Muscle of leg (tissue), 3 donors: ENCODE measurements at regions not wholly inside any gene's neighbourhood (a gene's known extent, or its start where the extent isn't known, plus 50 kb on each side); places are given as distances from the start of the nearest gene placed in this dataset.
"Not testable (repeated sequence)": the region's sequence is repeated elsewhere in the genome, so short reads cannot be mapped to it uniquely, and the experiment has no call there.

ENCODE experiments used
- DNase-seq: peaks from one replicate; pipeline ENCODE4 v3.0.0; 2013
- H3K27ac ChIP-seq: one replicate; pipeline ENCODE4 v1.5.1; 2013; ENCODE audit warnings: mild to moderate bottlenecking, low read length, control low read depth
- H3K27me3 ChIP-seq: one replicate; pipeline ENCODE4 v1.6.1; 2013; ENCODE audit warnings: low read length; ENCODE audit not compliant: control insufficient read depth, insufficient read depth
- H3K36me3 ChIP-seq: one replicate; pipeline ENCODE4 v1.6.1; 2013; ENCODE audit warnings: low read length; ENCODE audit not compliant: control insufficient read depth, insufficient read depth
- H3K4me1 ChIP-seq: one replicate; pipeline ENCODE4 v1.6.1; 2013; ENCODE audit warnings: low read length; ENCODE audit not compliant: control insufficient read depth, insufficient read depth
- H3K4me3 ChIP-seq: one replicate; pipeline ENCODE4 v1.5.1; 2013; ENCODE audit warnings: low read length, control low read depth
- H3K9me3 ChIP-seq: replicated peaks from 2 replicates; pipeline ENCODE4 v1.6.1; 2013; ENCODE audit warnings: low read depth, low read length; ENCODE audit not compliant: control insufficient read depth
- WGBS: methylation state at CpG from one replicate; pipeline ENCODE4 v1.1.5; 2013; ENCODE audit warnings: missing lambda C conversion rate; ENCODE audit not compliant: insufficient coverage; 5-methylcytosine and 5-hydroxymethylcytosine counted together

DNA sequence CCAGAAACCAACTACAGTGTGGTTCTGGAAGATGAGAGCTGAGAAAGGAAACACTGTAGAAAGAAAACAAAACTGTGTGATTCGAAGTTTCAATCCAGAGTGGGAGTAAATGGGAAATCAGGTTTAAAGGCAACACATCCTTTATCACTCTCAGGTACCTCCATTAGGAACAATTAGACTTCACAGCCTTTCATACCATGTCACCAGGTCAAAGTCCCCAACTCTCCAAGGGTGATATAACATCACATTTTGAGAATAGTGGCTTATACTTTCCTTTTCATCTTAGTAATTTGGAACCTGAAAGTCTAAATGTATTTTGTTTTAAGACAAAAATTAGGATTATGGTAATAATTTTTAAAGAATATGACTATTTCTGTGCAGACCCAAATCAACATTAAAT, 194.9 kb upstream of the WWC1 start:
- DNase-seq, result no peak
- WGBS, result no CpG with 5 or more reads among the region's 1 CpG
- Histone ChIP-seq H3K4me1 (no peaks in the 10 kb centered on the region), H3K27me3 (no peaks in the 10 kb centered on the region), H3K4me3 (no peak overlapping the region), H3K27ac (no peak overlapping the region), H3K9me3 (no peaks in the 10 kb centered on the region), H3K36me3 (no peaks in the 10 kb centered on the region)

DNA sequence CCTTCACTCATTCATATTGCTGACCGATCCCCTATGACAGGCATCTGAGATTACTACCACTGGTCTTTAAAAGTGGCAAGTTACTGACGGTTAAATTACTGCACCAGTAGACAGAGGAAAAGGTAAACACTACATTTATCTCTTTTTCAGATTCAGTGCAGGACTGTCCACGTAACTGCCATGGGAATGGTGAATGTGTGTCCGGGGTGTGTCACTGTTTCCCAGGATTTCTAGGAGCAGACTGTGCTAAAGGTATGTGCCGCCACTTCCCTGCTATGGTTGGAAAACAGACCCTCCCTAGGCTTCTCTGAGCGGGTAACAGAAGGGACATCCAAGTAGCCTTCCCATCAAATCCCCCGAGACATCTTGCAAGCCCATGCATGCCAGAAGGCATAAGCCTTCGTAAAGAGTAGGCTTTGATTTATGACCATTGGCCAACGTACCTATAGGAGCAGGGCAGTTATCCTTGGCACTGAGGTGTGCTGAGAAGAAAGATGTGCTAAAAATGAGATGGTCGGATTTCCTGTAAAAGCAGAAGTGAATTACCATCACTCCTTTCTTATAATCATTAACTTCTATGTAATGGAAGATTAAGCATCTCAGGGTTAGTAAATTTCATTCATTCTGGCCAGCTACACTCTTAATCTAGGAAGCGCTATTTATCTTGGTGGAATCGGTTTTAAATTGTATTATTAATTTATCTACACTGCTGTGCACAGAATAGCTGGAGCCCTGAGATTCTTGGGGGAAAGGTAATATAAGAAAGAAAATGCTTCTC, 193.4 kb upstream of the WWC1 start:
- DNase-seq, result no peak
- 88% methylated on average over 3 of the region's 12 CpGs for WGBS
- no peaks in the 10 kb centered on the region for H3K36me3 ChIP-seq
- H3K27ac ChIP-seq, result no peak overlapping the region
- no peaks in the 10 kb centered on the region for H3K9me3 ChIP-seq
- no peak overlapping the region for H3K4me3 ChIP-seq
- no peaks in the 10 kb centered on the region for H3K4me1 ChIP-seq
- no peaks in the 10 kb centered on the region for H3K27me3 ChIP-seq

DNA sequence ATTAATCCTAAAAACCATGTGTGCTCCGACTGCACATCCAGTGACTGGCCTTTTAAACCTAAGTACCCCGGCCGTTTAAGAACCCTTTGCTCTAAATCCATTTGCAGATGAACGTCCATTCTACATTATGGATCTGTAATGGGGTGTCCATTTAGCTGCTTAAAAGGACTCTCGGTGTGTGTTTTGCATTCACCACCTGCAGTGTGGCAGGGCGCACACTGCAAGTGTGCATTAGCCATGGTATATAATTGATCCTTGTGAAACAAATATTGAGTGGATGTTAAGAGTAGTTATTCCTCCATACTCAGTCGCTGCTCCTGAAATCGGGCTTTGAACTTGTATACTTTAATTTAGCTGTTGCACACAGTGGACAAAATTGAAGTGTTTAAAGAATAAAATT, 190.1 kb upstream of the WWC1 start:
- no peak overlapping the region for H3K4me3 ChIP-seq
- H3K4me1 ChIP-seq, result peaks cover 14% of the 10 kb centered on the region
- no peaks in the 10 kb centered on the region for H3K9me3 ChIP-seq
- 90% methylated on average over 2 of the region's 8 CpGs for WGBS
- H3K27ac ChIP-seq, result no peak overlapping the region
- no peaks in the 10 kb centered on the region for H3K36me3 ChIP-seq
- DNase-seq, result no peak
- no peaks in the 10 kb centered on the region for H3K27me3 ChIP-seq

DNA sequence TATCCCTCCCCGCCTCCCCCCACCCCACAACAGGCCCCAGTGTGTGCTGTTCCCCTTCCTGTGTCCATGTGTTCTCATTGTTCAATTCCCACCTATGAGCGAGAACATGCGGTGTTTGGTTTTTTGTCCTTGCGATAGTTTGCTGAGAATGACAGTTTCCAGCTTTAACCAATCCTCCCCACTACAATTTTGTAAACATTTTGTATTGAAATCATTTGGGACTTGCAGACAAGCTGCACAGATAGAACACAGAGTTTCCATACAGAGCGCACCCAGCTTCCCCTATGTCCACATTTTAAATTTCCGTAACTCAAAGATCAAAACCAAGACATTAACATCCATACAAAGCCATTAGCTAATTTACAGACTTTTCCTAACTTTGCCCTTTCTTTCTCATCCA, 188.4 kb upstream of the WWC1 start:
- not testable (repeated sequence) for H3K27me3 ChIP-seq, H3K9me3 ChIP-seq, H3K36me3 ChIP-seq, H3K4me3 ChIP-seq, H3K27ac ChIP-seq, DNase-seq
- 97% methylated on average over 3 of the region's 6 CpGs for WGBS
- H3K4me1 ChIP-seq, result peaks cover 14% of the 10 kb centered on the region

DNA sequence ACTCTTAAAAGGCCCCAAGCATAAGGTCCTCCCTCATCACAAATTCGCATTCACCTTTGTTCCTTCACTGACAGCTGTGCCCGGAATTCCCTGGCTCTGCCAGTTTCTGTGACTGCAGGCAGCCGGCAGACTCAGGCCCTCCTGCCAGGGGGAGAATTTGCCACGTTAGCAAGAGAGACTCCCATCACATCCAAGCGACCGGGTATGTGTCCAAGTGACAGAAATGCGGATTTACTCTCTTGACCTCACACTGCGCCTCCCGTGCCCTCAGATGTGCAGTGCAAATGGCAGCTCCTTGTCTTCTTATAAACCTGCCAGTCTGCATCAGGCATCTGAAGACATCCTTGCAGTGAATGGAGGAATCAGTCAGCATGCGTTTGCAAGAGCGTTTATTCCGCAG, 187.1 kb upstream of the WWC1 start:
- H3K27ac ChIP-seq, result no peak overlapping the region
- no peaks in the 10 kb centered on the region for H3K36me3 ChIP-seq
- WGBS, result 70% methylated on average over 12 of the region's 12 CpGs
- no peak overlapping the region for H3K4me3 ChIP-seq
- peaks cover 14% of the 10 kb centered on the region for H3K4me1 ChIP-seq
- H3K27me3 ChIP-seq, result no peaks in the 10 kb centered on the region
- DNase-seq, result no peak
- H3K9me3 ChIP-seq, result no peaks in the 10 kb centered on the region

DNA sequence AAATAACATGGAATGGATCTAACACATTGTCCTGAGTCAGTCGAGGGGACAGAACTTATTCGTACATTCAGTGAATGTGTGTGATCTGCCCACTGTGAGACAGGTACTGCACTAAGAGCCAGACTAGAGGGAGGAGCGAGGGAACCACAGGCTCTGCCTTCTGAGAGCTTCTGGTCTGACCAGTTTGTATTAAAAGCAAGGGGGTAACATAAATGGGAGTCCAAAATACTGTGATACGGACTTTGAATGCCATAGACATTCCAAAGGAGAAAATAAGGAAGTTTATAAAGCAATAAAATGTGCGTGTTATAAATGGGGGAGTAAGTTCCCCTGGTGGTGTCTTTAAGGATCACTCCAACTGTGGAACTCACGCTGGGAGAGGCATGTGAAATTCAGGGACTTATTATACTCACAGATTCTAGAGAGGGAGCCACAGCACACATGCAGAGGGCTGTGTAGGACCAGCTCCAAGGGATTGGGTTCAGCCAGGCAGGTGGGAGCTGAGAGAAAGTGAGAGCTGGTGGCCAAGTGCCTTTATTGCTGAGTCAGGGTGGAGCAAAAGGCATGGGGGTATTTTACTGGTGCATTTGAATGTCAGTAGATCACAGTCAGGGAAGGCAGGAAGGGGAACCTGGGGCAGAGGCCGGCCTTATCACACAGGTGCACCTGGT, 186.5 kb upstream of the WWC1 start:
- Histone ChIP-seq H3K4me3 (no peak overlapping the region), H3K36me3 (no peaks in the 10 kb centered on the region), H3K9me3 (no peaks in the 10 kb centered on the region), H3K4me1 (peaks cover 14% of the 10 kb centered on the region), H3K27me3 (peaks cover 2% of the 10 kb centered on the region), H3K27ac (no peak overlapping the region)
- 55% methylated on average over 6 of the region's 7 CpGs for WGBS
- no peak for DNase-seq

DNA sequence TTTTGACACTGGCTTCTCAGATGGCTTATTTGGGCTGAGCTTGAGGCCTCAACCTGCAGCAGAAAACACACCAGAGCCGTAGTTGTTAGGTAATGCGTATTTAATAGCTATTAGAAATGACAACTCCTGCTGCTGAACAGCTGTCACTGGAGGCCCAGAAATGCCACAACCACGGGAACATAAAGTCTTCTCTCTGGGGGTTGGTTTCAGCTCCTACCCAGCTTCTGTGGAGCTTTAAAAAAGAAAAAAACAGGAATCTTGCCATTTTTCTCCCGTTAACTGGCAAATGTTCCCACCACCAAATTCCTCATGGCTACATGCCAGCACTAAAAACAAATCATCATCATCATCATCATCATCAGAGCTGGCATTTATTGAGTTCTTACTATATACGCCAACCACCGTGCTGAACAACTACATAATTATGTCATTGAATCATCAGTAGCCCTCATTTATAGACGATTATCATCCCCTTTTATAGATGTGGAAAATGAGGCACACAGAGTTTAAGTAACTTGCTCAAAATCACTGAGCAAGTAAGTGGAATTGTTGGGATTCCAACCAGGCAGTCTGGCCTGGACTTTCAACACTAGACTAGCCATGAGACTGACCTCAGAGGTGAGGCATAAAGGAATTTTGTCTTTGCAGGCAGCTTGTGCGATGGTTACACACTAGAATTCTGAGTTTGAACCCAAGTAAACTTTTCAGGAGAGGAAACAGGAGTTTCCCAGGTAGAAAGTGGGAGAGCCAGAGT, 185.3 kb upstream of the WWC1 start:
- DNase-seq, result no peak
- Histone ChIP-seq H3K27ac (no peak overlapping the region), H3K4me3 (no peak overlapping the region), H3K36me3 (no peaks in the 10 kb centered on the region), H3K27me3 (peaks cover 2% of the 10 kb centered on the region), H3K4me1 (peaks cover 14% of the 10 kb centered on the region), H3K9me3 (no peaks in the 10 kb centered on the region)
- WGBS, result 61% methylated on average over 5 of the region's 8 CpGs

DNA sequence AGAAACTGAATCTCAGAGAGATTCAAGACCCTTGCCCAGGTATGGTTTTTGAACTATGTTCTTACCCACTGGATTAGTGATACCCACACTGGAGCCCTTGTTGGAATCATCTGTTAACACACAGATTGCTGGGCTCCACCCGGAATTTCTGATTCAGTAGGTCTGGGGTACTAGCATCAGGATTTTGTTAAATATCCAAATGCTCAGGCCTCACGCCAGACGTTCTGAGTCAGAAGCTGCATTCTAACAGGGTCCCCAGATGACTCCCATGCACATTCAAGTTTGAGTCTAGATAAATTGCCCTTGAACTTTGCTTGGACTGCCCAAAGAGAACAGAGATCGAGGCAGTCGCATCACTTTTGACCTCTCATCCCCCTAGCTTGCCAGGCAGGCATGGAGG, 182.0 kb upstream of the WWC1 start:
- Histone ChIP-seq H3K9me3 (no peaks in the 10 kb centered on the region), H3K4me1 (peaks cover 11% of the 10 kb centered on the region), H3K27ac (no peak overlapping the region), H3K4me3 (no peak overlapping the region), H3K36me3 (no peaks in the 10 kb centered on the region), H3K27me3 (peaks cover 2% of the 10 kb centered on the region)
- no peak for DNase-seq
- WGBS, result 34% methylated on average over 4 of the region's 5 CpGs

DNA sequence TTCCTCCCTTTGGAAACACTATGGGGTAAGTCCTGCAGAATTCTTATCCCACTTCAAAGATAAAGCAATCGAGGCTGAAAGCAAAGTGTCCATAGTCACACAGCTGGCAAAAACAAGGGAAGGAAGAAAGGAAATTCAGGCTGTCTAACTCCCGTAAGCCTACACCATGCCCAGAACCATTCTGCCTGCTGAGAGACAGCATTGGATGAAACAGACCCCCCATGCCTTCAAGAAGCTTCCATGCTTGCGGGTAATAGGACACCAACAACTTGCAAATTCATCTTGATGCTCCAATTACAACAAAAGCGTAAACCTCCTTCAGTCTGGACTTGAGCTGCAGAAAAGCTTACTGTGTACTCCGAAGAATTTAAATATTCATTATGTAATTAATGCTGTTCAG, 181.1 kb upstream of the WWC1 start:
- Histone ChIP-seq H3K27ac (no peak overlapping the region), H3K27me3 (peaks cover 2% of the 10 kb centered on the region), H3K9me3 (no peaks in the 10 kb centered on the region), H3K4me1 (peaks cover 4% of the 10 kb centered on the region), H3K4me3 (no peak overlapping the region), H3K36me3 (no peaks in the 10 kb centered on the region)
- no CpG with 5 or more reads among the region's 5 CpGs for WGBS
- no peak for DNase-seq
